ENCODE measurements at regions not wholly inside any gene's neighbourhood (a gene's known extent, or its start where the extent isn't known, plus 50 kb on each side); places are given as distances from the start of the nearest gene placed in this dataset.

- POLR2A ChIA-PET, result no interaction called here
- DNase-seq (ENCODE audit: low read depth, low spot score), result no peak
- no peak for TF ChIP-seq CTCF (IDR thresholded peaks at IDR 0.05; ENCODE audit: insufficient read depth, low read length, missing control alignments)
- no peak overlapping the region for H3K4me3 ChIP-seq (ENCODE audit: low read depth, low read length)
- CTCF ChIA-PET, result no interaction called here
These were observed 125.3 kb upstream of the IRX4 start for GRCh38 chr5:2007878-2008501.

- DNase-seq (ENCODE audit: low read depth, low spot score), result no peak
- no peak for TF ChIP-seq CTCF (IDR thresholded peaks at IDR 0.05; ENCODE audit: insufficient read depth, low read length, missing control alignments)
- ChIA-PET CTCF (no interaction called here), POLR2A (no interaction called here)
- H3K4me3 ChIP-seq (ENCODE audit: low read depth, low read length), result no peak overlapping the region
These were observed 124.8 kb upstream of the IRX4 start for GRCh38 chr5:2007496-2007877.

- CTCF ChIA-PET, result no interaction called here
- POLR2A ChIA-PET, result no interaction called here
- DNase-seq (ENCODE audit: low read depth, low spot score), result no peak
- no peak overlapping the region for H3K4me3 ChIP-seq (ENCODE audit: low read depth, low read length)
- TF ChIP-seq CTCF (IDR thresholded peaks at IDR 0.05; ENCODE audit: insufficient read depth, low read length, missing control alignments), result no peak
These were observed 124.2 kb upstream of the IRX4 start for GRCh38 chr5:2006971-2007291.

GRCh38 chr5:2006193-2006970, 123.7 kb upstream of the IRX4 start:
- no peak overlapping the region for H3K4me3 ChIP-seq (ENCODE audit: low read depth, low read length)
- ChIA-PET CTCF (no interaction called here), POLR2A (no interaction called here)
- DNase-seq (ENCODE audit: low read depth, low spot score), result no peak
- TF ChIP-seq CTCF (IDR thresholded peaks at IDR 0.05; ENCODE audit: insufficient read depth, low read length, missing control alignments), result no peak

- POLR2A ChIA-PET, result no interaction called here
- DNase-seq (ENCODE audit: low read depth, low spot score), result no peak
- no peak overlapping the region for H3K4me3 ChIP-seq (ENCODE audit: low read depth, low read length)
- TF ChIP-seq CTCF (IDR thresholded peaks at IDR 0.05; ENCODE audit: insufficient read depth, low read length, missing control alignments), result no peak
- CTCF ChIA-PET, result no interaction called here
These were observed 122.6 kb upstream of the IRX4 start for GRCh38 chr5:2005101-2006041.
